ENCODE measurements at regions not wholly inside any gene's neighbourhood (a gene's known extent, or its start where the extent isn't known, plus 50 kb on each side); places are given as distances from the start of the nearest gene placed in this dataset.
"Not testable (repeated sequence)": the region's sequence is repeated elsewhere in the genome, so short reads cannot be mapped to it uniquely, and the experiment has no call there.

DNA sequence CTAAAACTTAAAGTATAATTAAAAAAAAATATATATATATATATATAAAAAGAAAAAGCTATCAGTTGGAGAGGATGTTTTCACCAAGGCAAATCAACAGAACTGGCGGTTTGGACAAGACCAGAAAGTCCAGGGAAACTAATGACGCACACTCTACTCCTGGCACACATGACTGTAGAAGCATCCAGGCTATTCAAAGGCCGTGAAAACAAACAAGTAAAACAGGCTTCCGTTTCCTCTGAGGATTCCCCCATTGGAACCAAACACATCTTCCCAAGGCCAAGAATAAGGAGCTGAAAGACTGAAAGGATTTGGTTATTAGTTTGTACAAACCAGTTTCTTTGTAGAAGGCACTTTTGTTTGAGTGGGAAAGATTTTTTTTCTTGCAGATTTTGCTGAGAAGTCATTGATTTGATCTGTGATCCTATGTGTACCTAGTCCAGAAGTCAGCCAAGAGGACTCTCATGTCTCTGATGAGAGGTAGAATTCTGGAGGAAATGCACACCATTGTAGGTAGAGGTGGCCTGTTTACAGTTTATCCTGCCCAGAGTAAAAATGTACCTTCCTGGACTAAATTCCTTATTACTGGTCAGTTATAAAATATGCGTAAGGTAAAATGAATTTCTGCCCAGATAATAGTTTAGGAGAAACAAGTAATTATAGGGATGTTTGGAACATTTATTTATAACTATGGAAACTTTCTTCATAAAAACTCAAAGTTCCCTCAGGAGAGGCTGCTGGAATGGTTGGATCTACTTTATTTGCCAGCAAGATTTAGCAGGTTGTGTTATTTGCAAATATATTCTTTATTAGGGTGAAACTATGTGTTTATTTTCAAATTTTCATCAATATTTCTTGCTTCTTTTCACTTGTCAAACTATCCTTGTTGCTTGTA is 66.5 kb downstream of the DMP1 start:
- no peak overlapping the region for H3K9ac ChIP-seq (ENCODE audit: low read length)
- no peaks in the 10 kb centered on the region for H3K36me3 ChIP-seq (ENCODE audit: control insufficient read depth, insufficient read depth, low read length)
- no peaks in the 10 kb centered on the region for H3K27me3 ChIP-seq (ENCODE audit: control insufficient read depth, insufficient read depth, low read length)
- no peak overlapping the region for H3K27ac ChIP-seq (ENCODE audit: low read depth, low read length)
- no peaks in the 10 kb centered on the region for H3K4me1 ChIP-seq (ENCODE audit: control insufficient read depth, insufficient read depth, low read length)
- no peak overlapping the region for H3K4me3 ChIP-seq (ENCODE audit: low read length)

DNA sequence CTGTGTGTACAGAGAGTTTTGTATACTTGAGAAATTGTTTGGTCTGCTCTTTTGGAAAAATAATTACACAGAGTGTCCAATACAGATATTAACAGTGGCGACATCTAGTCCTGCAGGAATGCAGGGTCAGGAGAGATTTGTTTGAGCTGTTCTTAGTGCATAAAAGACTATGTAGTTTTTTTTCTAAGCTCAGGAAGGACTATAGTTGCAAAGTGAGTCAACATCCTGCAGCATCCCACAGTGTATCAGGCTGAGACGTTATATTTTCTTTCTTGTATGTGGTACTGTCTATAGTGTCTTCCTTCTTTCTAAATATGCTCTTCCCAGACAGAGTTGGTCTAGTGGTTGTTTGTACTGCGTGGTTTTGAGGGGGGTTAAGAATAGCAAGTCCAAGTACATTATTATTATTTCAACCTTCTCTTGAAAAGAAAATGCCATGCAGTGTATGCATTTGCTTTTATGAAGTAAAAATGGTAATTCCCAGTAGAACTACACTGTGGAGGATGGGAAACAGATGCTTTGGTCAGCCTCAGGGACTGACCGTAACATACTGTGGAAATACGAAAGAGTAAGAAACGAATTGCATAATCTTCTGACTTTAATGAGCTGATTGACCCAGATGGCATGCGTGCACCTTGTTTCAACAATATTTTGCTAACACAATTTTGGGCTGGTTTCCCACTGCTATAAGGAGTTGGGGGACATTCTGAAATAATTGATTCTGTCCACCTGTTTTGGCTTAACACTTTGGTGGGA is 67.4 kb downstream of the DMP1 start:
- Histone ChIP-seq H3K4me3 (ENCODE audit: low read length) (no peak overlapping the region), H3K27ac (ENCODE audit: low read depth, low read length) (peak overlapping the region; percentile 17), H3K27me3 (ENCODE audit: control insufficient read depth, insufficient read depth, low read length) (no peaks in the 10 kb centered on the region)

GRCh38 chr4:87718217-87718835 is 68.2 kb downstream of the DMP1 start:
- Histone ChIP-seq H3K27me3 (ENCODE audit: control insufficient read depth, insufficient read depth, low read length) (no peaks in the 10 kb centered on the region), H3K4me1 (ENCODE audit: control insufficient read depth, insufficient read depth, low read length) (no peaks in the 10 kb centered on the region), H3K4me3 (ENCODE audit: low read length) (no peak overlapping the region), H3K9ac (ENCODE audit: low read length) (no peak overlapping the region), H3K27ac (ENCODE audit: low read depth, low read length) (no peak overlapping the region), H3K36me3 (ENCODE audit: control insufficient read depth, insufficient read depth, low read length) (no peaks in the 10 kb centered on the region)

More for the DNA sequence above, 67.4 kb downstream of the DMP1 start:
- H3K4me1 ChIP-seq (ENCODE audit: control insufficient read depth, insufficient read depth, low read length) = no peaks in the 10 kb centered on the region
- H3K36me3 ChIP-seq (ENCODE audit: control insufficient read depth, insufficient read depth, low read length) = no peaks in the 10 kb centered on the region
- no peak overlapping the region for H3K9ac ChIP-seq (ENCODE audit: low read length)

DNA sequence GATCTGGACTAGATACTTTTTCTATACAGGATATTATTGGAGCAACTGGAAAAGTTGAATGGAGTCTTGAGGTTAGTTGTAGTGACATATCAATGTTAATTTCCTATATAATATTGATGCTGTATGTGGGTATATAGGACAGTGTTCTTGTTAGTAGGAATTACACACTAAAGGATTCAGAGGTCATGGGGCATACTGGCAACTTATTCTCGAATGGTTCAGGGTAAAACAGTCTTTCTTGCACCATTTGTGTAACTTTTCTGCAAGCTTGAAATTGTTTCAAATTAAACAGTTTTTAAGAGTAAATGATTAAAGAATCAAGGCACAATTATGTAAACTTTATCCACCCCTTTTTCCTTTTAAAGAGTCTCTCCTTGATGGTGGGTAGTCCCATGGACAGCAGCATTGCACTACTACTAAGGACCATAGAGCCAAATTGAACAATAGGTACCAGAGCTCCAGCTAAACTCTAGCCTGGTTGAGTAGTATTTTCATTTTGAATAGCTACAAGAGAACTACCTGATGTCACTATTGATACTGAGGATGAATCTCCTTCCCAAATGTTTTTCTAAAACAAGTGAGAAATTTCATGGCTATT is 70.1 kb downstream of the DMP1 start:
- H3K36me3 ChIP-seq (ENCODE audit: control insufficient read depth, insufficient read depth, low read length) = no peaks in the 10 kb centered on the region
- H3K27ac ChIP-seq (ENCODE audit: low read depth, low read length) = no peak overlapping the region
- H3K4me3 ChIP-seq (ENCODE audit: low read length) = no peak overlapping the region

DNA sequence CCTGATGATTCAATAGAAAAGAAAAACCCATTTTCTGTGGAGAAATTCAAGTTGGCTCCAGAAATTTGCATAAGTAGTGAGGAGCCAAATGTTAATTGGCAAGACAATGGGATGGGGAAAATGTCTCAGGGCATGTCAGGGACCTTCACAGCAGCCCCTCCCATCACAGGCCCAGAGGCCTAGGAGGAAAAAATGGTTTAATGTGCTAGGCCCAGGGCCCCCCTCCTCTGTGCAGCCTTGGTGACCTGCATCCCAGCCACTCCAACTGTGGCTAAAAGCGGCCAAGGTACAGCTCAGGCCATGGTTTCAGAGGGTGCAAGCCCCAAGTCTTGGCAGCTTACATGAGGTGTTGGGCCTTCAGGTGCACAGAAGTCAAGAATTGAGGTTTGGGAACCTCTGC is 74.1 kb upstream of the IBSP start:
- not testable (repeated sequence) for H3K4me1 ChIP-seq (ENCODE audit: control insufficient read depth, insufficient read depth, low read length); H3K4me3 ChIP-seq (ENCODE audit: low read length); H3K27ac ChIP-seq (ENCODE audit: low read depth, low read length); H3K36me3 ChIP-seq (ENCODE audit: control insufficient read depth, insufficient read depth, low read length); H3K27me3 ChIP-seq (ENCODE audit: control insufficient read depth, insufficient read depth, low read length); H3K9ac ChIP-seq (ENCODE audit: low read length)

More for the DNA sequence above, 70.1 kb downstream of the DMP1 start:
- no peaks in the 10 kb centered on the region for H3K27me3 ChIP-seq (ENCODE audit: control insufficient read depth, insufficient read depth, low read length)
- no peak overlapping the region for H3K9ac ChIP-seq (ENCODE audit: low read length)
- H3K4me1 ChIP-seq (ENCODE audit: control insufficient read depth, insufficient read depth, low read length) = no peaks in the 10 kb centered on the region

GRCh38 chr4:87732033-87732765 is 67.2 kb upstream of the IBSP start:
- H3K27me3 ChIP-seq (ENCODE audit: control insufficient read depth, insufficient read depth, low read length) = no peaks in the 10 kb centered on the region
- H3K4me1 ChIP-seq (ENCODE audit: control insufficient read depth, insufficient read depth, low read length) = no peaks in the 10 kb centered on the region
- no peak overlapping the region for H3K27ac ChIP-seq (ENCODE audit: low read depth, low read length)
- no peak overlapping the region for H3K9ac ChIP-seq (ENCODE audit: low read length)
- H3K4me3 ChIP-seq (ENCODE audit: low read length) = no peak overlapping the region
- no peaks in the 10 kb centered on the region for H3K36me3 ChIP-seq (ENCODE audit: control insufficient read depth, insufficient read depth, low read length)

GRCh38 chr4:87734084-87734483 is 65.3 kb upstream of the IBSP start:
- H3K9ac ChIP-seq (ENCODE audit: low read length) = no peak overlapping the region
- H3K27ac ChIP-seq (ENCODE audit: low read depth, low read length) = no peak overlapping the region
- H3K4me3 ChIP-seq (ENCODE audit: low read length) = no peak overlapping the region
- no peaks in the 10 kb centered on the region for H3K4me1 ChIP-seq (ENCODE audit: control insufficient read depth, insufficient read depth, low read length)
- no peaks in the 10 kb centered on the region for H3K36me3 ChIP-seq (ENCODE audit: control insufficient read depth, insufficient read depth, low read length)
- H3K27me3 ChIP-seq (ENCODE audit: control insufficient read depth, insufficient read depth, low read length) = no peaks in the 10 kb centered on the region

- Histone ChIP-seq H3K4me3 (ENCODE audit: low read length) (no peak overlapping the region), H3K27ac (ENCODE audit: low read depth, low read length) (no peak overlapping the region), H3K9ac (ENCODE audit: low read length) (no peak overlapping the region), H3K36me3 (ENCODE audit: control insufficient read depth, insufficient read depth, low read length) (no peaks in the 10 kb centered on the region), H3K4me1 (ENCODE audit: control insufficient read depth, insufficient read depth, low read length) (no peaks in the 10 kb centered on the region), H3K27me3 (ENCODE audit: control insufficient read depth, insufficient read depth, low read length) (no peaks in the 10 kb centered on the region)
These were observed 64.4 kb upstream of the IBSP start for GRCh38 chr4:87734936-87735335.

GRCh38 chr4:87738483-87738882 is 60.9 kb upstream of the IBSP start:
- H3K27ac ChIP-seq (ENCODE audit: low read depth, low read length) = no peak overlapping the region
- H3K27me3 ChIP-seq (ENCODE audit: control insufficient read depth, insufficient read depth, low read length) = no peaks in the 10 kb centered on the region

GRCh38 chr4:87739494-87739893 is 59.9 kb upstream of the IBSP start:
- H3K36me3 ChIP-seq (ENCODE audit: control insufficient read depth, insufficient read depth, low read length) = no peaks in the 10 kb centered on the region
- no peak overlapping the region for H3K9ac ChIP-seq (ENCODE audit: low read length)
- no peaks in the 10 kb centered on the region for H3K4me1 ChIP-seq (ENCODE audit: control insufficient read depth, insufficient read depth, low read length)
- H3K27me3 ChIP-seq (ENCODE audit: control insufficient read depth, insufficient read depth, low read length) = no peaks in the 10 kb centered on the region
- H3K4me3 ChIP-seq (ENCODE audit: low read length) = no peak overlapping the region
- no peak overlapping the region for H3K27ac ChIP-seq (ENCODE audit: low read depth, low read length)

More at GRCh38 chr4:87738483-87738882, 60.9 kb upstream of the IBSP start:
- no peaks in the 10 kb centered on the region for H3K36me3 ChIP-seq (ENCODE audit: control insufficient read depth, insufficient read depth, low read length)
- H3K4me1 ChIP-seq (ENCODE audit: control insufficient read depth, insufficient read depth, low read length) = no peaks in the 10 kb centered on the region
- H3K4me3 ChIP-seq (ENCODE audit: low read length) = no peak overlapping the region
- H3K9ac ChIP-seq (ENCODE audit: low read length) = no peak overlapping the region

DNA sequence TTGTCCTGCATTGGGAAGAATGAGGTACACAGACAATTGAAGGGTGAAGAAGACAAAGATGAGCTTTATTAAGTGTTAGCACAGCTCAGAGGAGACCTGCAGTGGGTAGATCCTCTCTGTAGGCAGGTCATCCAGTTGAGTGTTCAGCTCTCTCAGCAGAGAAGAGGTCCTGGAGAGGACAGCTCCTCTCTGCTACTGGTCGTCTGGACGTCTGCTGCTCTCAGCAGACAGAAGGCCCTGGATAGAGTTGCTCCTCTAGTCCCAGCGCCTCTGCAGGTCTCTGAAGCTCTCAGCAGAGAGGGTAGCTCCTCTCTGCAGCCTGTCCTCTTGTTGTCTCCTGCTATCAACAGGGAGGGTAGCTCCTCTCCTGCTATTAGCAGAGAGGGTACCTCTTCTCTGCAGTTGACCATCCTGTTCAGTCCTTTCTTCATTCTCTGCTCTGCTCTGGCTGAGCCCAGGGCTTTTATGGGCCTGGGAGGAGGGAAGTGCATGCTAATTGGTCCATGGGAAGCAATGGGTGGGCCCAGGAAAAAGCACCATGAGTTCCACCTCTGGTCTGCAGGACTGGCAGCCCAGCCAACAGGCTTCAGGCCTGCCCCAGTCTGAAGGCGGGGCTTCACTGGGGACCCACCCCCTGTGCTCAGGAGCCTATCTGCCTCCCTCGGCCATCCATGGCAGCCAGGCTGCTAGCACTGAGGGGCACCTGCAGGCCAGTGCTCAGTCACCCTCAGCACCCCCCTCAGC is 54.1 kb upstream of the IBSP start:
- no peak overlapping the region for H3K27ac ChIP-seq (ENCODE audit: low read depth, low read length)
- no peak overlapping the region for H3K4me3 ChIP-seq (ENCODE audit: low read length)
- H3K4me1 ChIP-seq (ENCODE audit: control insufficient read depth, insufficient read depth, low read length) = no peaks in the 10 kb centered on the region
- H3K9ac ChIP-seq (ENCODE audit: low read length) = no peak overlapping the region
- no peaks in the 10 kb centered on the region for H3K27me3 ChIP-seq (ENCODE audit: control insufficient read depth, insufficient read depth, low read length)
- no peaks in the 10 kb centered on the region for H3K36me3 ChIP-seq (ENCODE audit: control insufficient read depth, insufficient read depth, low read length)

Measured in rectal smooth muscle tissue (tissue), 1 donor.